ENCODE measurements at regions not wholly inside any gene's neighbourhood (a gene's known extent, or its start where the extent isn't known, plus 50 kb on each side); places are given as distances from the start of the nearest gene placed in this dataset.

- TF ChIP-seq CTCF (IDR thresholded peaks at IDR 0.05; ENCODE audit: low read length): no peak
- no peak for TF ChIP-seq EZH2 (IDR thresholded peaks at IDR 0.05; ENCODE audit: borderline replicate concordance, low read length)
These were observed 590.8 kb downstream of the SPRY1 start for GRCh38 chr4:123987408-123987807.
